Stimulated activated effector memory CD8-positive, alpha-beta T cell treated with anti-CD3 and anti-CD28 coated beads, Interleukin-12 subunit alpha, Interleukin-12 subunit beta, amount 100 ng/mL, for 72 hours (primary cell): ENCODE measurements at regions not wholly inside any gene's neighbourhood (a gene's known extent, or its start where the extent isn't known, plus 50 kb on each side); places are given as distances from the start of the nearest gene placed in this dataset.
"Not testable (repeated sequence)": the region's sequence is repeated elsewhere in the genome, so short reads cannot be mapped to it uniquely, and the experiment has no call there.

Experiments
- ATAC-seq: fragments of 150-1000 bp; cut with Tn5 transposase; 2 replicates; pipeline ENCODE4 v1.10.0; 2021
- DNase-seq, 2 donors: peaks; one replicate each; pipeline ENCODE4 v3.0.0; 2021 to 2022; ENCODE audit warnings: low spot score in 2 of 2
- H3K27ac Mint-ChIP-seq: one replicate; pipeline ENCODE4 v1.8.0; 2022; ENCODE audit warnings: mild to moderate bottlenecking, mixed read lengths
- H3K36me3 Mint-ChIP-seq: one replicate; pipeline ENCODE4 v1.8.0; 2022; ENCODE audit warnings: mild to moderate bottlenecking, mixed read lengths
- H3K4me1 Mint-ChIP-seq: one replicate; pipeline ENCODE4 v1.8.0; 2022; ENCODE audit warnings: mixed read lengths
- H3K4me3 Mint-ChIP-seq: one replicate; pipeline ENCODE4 v1.8.0; 2022; ENCODE audit warnings: mild to moderate bottlenecking, mixed read lengths
- H3K9me3 Mint-ChIP-seq: one replicate; pipeline ENCODE4 v1.8.0; 2022; ENCODE audit warnings: mixed read lengths

DNA sequence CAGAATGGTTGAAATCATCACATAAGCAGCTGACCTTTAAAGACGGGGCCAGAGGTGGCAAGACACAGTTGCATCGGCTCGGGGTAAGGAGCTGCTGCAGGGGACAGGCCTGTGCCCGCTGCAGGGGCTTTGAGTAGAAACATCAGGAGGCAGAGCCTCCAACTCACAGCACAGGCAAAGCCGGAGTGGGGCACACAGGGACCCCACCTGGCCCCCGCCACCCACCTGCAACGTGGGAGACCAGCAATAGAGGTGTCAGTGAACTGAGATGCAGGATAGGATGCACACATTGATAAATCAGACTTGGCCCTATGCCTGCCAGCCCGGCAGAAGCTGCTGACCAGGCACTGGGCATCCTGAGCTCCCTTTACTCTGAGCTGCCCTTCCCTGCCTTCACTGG lies 257.2 kb downstream of the NPHP4 start:
- no peak for ATAC-seq
- Mint-ChIP-seq H3K27ac (no peak overlapping the region), H3K4me1 (peaks cover 6% of the 10 kb centered on the region)

DNA sequence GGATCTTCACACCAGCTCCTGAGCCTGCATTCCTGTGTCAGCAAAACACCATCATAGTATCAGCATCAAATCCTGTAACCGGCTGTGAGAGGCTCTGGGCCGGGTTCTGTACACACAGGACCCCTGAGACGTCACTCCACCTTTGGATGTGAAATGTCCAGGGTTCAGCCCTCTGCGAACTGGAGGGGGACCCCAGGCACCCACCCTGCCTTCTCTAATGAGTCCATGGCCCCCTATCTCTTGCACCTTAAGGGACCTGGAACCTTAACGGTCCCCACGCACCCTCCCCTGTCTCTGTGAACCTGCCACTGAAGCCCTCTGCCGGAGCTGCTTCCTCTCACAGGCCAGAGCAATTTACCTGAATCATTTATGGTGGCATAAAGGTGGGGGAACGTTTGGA lies 257.8 kb downstream of the NPHP4 start:
- DNase-seq (no peak), ATAC-seq (no peak)
- H3K4me1 Mint-ChIP-seq, result peaks cover under 1% of the 10 kb centered on the region
- no peak overlapping the region for H3K27ac Mint-ChIP-seq
- no peak overlapping the region for H3K4me3 Mint-ChIP-seq
- peaks cover 3% of the 10 kb centered on the region for H3K9me3 Mint-ChIP-seq
- H3K36me3 Mint-ChIP-seq, result no peaks in the 10 kb centered on the region

More for the DNA sequence above, 257.2 kb downstream of the NPHP4 start:
- H3K9me3 Mint-ChIP-seq, result peaks cover 3% of the 10 kb centered on the region
- no peak for DNase-seq
- H3K4me3 Mint-ChIP-seq, result no peak overlapping the region
- no peaks in the 10 kb centered on the region for H3K36me3 Mint-ChIP-seq

DNA sequence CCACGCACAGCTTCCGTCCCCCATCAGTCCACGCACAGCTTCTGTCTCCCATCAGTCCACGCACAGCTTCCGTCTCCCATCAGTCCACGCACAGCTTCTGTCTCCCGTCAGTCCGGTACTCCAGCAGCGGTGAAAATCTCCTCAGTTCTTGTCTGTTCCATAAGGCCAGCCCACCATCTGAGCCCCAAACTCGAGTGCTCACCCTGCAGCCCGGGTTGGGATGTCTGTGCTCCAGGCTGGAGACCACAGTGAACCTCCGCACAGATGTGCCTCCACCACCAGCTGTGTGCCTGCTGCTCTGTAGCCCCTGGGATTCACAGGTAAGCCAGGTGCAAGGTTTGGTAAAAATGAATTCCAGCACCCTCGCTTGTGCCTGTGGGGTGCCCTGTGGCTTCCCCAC lies 258.6 kb downstream of the NPHP4 start:
- Mint-ChIP-seq H3K4me1 (no peaks in the 10 kb centered on the region), H3K27ac (no peak overlapping the region), H3K4me3 (no peak overlapping the region), H3K9me3 (peaks cover 3% of the 10 kb centered on the region), H3K36me3 (no peaks in the 10 kb centered on the region)
- no peak for ATAC-seq
- DNase-seq, result no peak

DNA sequence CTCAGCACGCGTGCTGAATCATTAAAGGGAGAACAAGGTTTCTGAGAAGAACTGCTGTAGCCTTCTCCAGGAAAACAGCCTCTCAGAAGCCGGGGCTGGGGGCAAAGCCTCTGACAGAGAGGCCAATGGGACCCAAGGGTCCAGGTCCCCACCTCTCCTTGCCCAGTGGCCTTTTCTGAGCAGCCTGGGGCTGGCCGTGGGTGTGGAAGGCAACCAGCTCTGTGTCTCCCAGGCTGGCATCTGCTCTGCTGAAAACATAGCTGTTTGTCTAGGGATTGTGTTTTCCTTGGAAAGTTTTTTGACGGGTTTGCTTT lies 261.2 kb downstream of the NPHP4 start:
- DNase-seq, result no peak
- Mint-ChIP-seq H3K4me3 (no peak overlapping the region), H3K9me3 (no peaks in the 10 kb centered on the region), H3K27ac (no peak overlapping the region), H3K4me1 (no peaks in the 10 kb centered on the region), H3K36me3 (no peaks in the 10 kb centered on the region)
- ATAC-seq, result no peak

DNA sequence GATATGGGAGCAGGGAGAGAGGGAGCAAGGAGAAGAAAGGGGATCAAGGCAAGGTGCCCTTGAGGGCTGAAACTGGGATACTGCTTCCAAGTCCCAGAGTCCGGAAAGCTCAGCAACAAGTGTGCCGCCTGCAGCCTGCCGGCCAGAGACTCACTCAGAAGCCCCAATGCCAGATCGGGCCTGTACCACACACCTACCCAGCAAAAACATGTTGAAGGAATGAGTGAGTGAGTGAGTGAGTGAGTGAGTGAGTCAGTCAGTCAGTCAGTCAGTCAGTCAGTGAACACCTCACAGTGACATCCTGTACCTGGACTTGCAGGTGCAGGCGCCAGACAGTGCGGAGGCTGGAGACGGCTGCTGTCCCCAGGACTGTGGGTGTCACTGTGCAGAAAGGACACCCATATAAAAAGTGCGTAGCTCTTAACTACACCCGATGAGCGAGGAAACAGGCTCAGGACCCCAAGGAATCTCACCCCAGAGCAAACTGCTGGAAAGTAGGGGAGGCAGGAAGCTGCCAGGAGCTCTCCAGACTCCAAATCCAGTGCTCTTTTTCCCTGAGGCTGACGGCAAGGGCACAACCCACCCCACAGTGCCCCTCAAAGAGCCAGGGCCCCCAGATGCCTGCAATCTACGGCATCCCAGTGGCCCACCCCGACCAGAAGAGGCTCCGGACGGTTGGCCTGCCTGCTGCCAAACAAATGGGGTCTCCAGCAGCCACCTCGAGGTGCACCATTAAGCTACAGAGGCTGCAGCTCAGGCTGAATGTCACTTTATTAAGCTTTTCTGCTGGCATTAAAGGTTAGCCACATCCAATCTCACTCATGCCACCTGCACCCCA lies 261.7 kb downstream of the NPHP4 start:
- ATAC-seq, result no peak
- no peak for DNase-seq
- Mint-ChIP-seq H3K4me1 (no peaks in the 10 kb centered on the region), H3K4me3 (no peak overlapping the region), H3K27ac (no peak overlapping the region), H3K9me3 (no peaks in the 10 kb centered on the region), H3K36me3 (no peaks in the 10 kb centered on the region)

DNA sequence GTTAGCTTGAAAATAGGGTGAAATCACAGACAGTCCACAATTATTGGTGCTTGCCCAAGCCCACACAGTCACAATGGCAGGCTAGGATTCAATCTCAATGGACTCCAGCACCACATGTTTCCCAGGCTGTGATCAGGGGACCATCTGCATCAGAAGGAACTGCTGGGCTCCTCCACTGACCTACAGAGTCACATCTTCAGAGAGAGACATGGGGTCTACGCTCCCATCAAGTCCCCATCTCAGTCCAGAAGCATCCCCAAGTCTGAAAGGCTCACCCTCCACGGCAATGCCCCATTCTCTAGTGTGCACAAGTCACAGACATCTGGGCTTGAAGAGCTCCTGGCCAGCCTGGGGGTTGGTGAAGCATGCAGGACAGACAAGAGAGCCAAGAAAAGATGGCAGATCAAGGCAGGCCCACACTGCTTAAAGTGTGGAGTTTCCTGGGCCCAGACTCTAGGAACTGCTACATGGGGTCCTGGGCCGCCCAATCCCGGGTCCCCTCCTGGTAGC lies 262.5 kb downstream of the NPHP4 start:
- Mint-ChIP-seq H3K9me3 (no peaks in the 10 kb centered on the region), H3K36me3 (no peaks in the 10 kb centered on the region), H3K4me3 (no peak overlapping the region), H3K27ac (no peak overlapping the region), H3K4me1 (no peaks in the 10 kb centered on the region)
- DNase-seq, result no peak
- ATAC-seq, result no peak

DNA sequence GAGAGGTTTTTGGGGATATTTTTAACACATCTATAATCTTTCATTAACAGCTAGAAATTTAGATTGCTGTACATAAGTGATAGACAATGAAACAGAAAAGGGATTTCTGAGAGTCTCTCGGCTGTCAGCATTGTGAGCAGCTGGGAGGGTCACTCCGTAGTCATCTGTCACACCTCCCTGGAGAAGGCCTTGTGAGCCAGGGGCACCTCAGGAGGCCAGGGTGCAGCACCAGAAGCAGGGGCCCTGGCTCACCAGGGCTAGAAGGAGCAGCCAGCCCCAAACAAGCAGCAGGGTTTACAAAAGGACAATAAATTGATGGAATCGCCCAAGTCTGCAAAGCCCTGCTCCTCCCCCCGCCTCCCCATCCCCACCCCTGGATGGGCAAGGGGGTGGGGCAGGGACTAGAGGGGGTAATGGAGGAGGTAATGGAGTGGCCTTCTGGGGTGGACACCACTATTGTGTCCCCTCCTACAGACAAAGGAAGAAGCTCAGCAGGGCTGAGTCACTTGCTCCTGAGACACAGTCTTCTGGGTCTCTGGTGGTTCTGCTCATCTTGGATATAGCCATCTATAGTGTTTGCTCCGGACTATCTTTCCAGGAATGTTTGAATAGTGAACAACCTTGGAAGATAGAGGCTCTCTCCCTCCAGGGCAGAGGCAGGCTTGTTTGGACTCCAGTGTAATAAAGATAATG lies 263.4 kb downstream of the NPHP4 start:
- Mint-ChIP-seq H3K4me1 (no peaks in the 10 kb centered on the region), H3K27ac (no peak overlapping the region), H3K9me3 (no peaks in the 10 kb centered on the region), H3K36me3 (no peaks in the 10 kb centered on the region), H3K4me3 (no peak overlapping the region)
- ATAC-seq (no peak), DNase-seq (no peak)

DNA sequence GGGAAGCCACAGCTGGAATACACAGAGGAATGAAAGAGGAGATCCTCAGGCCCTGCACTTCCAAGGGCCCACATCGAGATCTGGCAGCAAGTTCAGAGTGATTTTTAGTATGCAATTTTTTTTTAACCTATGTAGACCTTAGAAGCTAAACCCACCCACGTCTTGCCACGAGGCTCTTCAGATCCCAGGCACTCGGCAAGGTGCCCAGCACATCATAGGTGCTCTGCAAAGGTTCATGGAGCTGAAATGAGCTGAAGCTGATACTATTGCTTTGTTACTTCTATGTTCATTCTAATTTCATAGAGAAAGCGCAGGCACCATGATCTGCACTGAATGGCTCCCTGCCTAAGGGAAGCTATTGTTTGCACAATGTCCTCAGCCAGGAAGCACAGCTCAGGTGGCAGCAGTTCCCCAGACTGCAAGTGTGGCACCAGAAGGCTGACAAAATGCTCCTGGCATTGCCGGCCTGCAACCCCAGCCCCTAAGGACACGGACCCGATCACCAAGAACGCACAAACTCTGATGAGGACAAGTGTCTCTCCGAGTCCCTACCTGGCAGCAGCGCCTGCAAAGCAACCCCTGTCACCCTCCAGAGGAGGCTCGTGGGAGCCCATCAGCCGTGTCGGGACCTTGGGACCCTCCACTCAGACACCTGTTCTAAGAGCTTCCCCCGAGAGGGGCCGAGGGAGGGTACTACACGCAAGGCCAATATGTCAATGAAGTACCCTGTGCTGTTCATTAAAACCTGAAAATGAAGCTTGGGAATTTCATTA lies 264.2 kb downstream of the NPHP4 start:
- no peak for DNase-seq
- H3K4me1 Mint-ChIP-seq, result no peaks in the 10 kb centered on the region
- no peaks in the 10 kb centered on the region for H3K36me3 Mint-ChIP-seq
- no peaks in the 10 kb centered on the region for H3K9me3 Mint-ChIP-seq
- no peak overlapping the region for H3K27ac Mint-ChIP-seq
- ATAC-seq, result no peak
- H3K4me3 Mint-ChIP-seq, result no peak overlapping the region

DNA sequence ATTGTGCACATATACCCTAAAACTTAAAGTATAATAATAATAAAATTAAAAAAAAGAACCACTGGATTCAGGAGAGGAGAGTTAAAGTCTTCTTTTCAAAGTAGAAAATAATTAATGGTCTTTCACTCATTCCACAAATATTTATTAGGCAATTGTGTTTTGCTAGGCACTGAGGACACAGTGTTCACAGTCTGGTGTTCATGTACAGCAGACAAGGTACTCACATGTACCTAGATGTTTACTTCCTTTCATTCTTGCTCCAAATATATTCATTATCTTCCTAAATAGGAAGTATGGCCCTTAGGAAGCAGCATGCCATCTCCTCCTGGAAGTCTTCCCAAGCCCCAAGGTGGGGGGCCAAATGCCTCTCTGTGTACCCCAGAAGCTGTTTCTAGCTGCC lies 265.0 kb downstream of the NPHP4 start:
- H3K4me1 Mint-ChIP-seq, result no peaks in the 10 kb centered on the region
- H3K9me3 Mint-ChIP-seq, result no peaks in the 10 kb centered on the region
- H3K4me3 Mint-ChIP-seq, result no peak overlapping the region
- no peak for DNase-seq
- H3K27ac Mint-ChIP-seq, result no peak overlapping the region
- no peak for ATAC-seq
- H3K36me3 Mint-ChIP-seq, result no peaks in the 10 kb centered on the region

DNA sequence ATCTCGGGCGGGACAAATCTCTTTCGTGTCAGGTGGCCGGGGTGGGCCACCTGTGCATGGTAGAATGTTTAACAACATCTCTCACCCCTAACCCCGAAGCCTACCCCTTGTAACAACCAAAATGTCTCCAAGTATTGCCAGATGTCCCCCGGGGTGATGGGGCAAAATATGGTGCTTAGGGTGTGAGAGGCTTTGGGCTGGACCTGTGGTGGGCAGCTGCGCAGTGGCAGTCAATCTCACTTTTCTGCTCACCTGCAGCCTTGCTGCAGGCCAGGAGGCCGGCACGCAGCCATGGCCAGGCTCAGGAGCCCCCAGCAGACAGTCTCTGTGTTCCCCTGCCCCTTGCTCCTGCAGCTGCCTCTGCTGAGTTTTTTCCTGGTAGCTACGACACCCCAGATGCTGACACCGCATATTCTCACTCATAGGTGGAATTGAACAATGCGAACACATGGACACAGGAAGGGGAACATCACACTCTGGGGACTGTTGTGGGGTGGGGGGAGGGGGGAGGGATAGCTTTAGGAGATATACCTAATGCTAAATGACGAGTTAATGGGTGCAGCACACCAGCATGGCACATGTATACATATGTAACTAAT lies 265.5 kb downstream of the NPHP4 start:
- not testable (repeated sequence) for H3K4me1 Mint-ChIP-seq, ATAC-seq, H3K9me3 Mint-ChIP-seq, H3K36me3 Mint-ChIP-seq, H3K4me3 Mint-ChIP-seq, H3K27ac Mint-ChIP-seq, DNase-seq

DNA sequence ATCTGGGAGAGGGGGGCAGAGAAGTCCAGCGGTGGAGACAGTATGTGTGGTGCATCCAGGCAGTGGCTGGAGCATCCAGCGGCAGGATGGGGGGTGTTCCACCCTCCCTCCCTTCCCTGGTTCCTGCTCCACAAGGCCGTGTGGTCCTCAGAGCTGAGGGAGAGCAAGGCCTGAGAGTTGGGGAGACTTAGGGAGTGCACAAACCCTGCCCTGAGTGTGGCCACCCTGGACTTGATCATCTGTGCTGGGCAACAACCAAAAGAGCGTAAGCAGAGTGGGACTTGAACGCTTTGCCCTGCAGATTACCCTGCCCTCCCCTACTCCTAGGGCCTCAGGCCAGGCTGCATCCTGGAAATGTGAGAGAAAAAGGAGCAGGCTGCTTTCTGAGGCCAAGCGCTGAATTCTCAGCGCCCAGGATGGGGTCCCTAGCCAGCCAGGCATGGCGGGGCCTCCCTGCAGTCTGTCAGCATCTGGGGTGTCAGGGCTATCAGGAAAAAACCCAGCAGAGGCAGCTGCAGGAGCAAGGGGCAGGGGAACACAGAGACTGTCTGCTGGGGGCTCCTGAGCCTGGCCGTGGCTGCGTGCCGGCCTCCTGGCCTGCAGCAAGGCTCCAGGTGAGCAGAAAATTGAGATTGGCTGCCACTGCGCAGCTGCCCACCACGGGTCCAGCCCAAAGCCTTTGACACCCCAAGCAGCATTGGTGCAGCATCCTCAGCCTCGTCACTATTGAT lies 266.2 kb downstream of the NPHP4 start:
- H3K36me3 Mint-ChIP-seq, result no peaks in the 10 kb centered on the region
- ATAC-seq (no peak), DNase-seq (no peak)
- H3K4me3 Mint-ChIP-seq, result no peak overlapping the region
- H3K4me1 Mint-ChIP-seq, result no peaks in the 10 kb centered on the region
- no peaks in the 10 kb centered on the region for H3K9me3 Mint-ChIP-seq
- no peak overlapping the region for H3K27ac Mint-ChIP-seq

DNA sequence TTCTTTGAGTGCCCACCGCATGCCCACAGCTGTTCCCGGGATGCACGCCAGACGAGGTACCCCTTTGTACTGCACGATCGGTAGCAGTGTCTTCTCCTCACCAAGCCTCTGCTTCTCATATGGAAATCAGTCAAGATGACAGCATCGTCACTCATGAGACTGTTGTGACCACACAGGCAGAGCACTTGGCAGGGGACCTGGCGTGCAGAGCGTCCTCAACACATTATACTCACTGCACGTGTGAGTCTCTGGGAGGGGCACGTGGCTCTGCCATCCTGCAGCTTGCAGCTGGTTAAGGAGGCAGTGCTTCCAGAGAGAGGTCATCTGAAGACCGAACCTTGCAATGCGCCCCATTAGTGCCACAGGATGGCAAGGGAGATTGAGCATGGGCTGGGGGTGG lies 266.8 kb downstream of the NPHP4 start:
- no peak overlapping the region for H3K4me3 Mint-ChIP-seq
- peak; percentile 22 for ATAC-seq
- H3K36me3 Mint-ChIP-seq, result no peaks in the 10 kb centered on the region
- H3K27ac Mint-ChIP-seq, result no peak overlapping the region
- no peak for DNase-seq
- no peaks in the 10 kb centered on the region for H3K9me3 Mint-ChIP-seq
- no peaks in the 10 kb centered on the region for H3K4me1 Mint-ChIP-seq

DNA sequence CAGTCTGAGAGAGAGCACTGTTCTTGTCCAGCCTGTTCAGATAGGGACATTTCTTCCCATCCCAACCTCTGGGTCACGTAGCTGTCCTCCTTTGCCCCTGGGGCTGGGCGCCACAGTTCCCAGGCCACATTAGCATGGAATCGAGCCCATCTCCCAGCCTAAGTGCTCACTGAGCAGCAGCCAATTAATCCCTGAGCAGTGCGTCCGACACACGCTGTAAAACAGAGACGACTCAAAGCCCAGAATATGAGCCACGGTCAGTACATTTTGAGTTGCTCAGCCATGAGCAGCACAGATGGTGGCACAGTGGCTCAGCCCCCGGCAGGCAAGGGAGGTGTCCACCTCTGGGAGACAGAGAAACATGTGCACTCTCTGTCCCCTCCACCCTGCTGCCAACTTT lies 267.4 kb downstream of the NPHP4 start:
- H3K9me3 Mint-ChIP-seq, result no peaks in the 10 kb centered on the region
- H3K4me3 Mint-ChIP-seq, result no peak overlapping the region
- H3K27ac Mint-ChIP-seq, result no peak overlapping the region
- DNase-seq, result no peak
- no peaks in the 10 kb centered on the region for H3K4me1 Mint-ChIP-seq
- no peak for ATAC-seq
- no peaks in the 10 kb centered on the region for H3K36me3 Mint-ChIP-seq

DNA sequence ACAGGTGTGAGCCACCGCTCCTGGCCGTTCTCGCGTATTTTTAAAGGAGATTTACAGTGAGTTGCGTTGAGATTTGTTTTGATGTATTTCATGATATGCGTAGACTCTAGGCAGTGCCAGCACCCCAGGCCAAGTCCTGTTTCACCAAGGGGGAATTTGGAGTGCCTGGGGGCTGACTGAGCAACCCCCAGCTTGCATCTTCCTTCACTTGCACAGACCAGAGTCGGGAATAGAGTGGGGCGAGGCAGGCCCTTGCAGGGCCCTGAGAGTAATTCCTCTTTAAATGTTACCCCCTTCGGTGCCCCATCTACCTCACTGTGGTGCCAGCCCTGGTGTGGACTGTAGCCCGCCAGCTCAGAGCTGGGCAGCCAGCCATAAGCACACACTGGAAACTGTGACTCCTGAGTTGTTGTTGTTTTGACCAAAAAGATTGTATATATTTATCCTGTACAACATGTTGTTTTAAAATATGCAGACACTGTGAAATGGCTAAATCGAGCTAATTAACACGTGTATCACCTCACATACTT lies 269.5 kb downstream of the NPHP4 start:
- DNase-seq (no peak), ATAC-seq (no peak)
- no peak overlapping the region for H3K4me3 Mint-ChIP-seq
- H3K27ac Mint-ChIP-seq, result no peak overlapping the region
- no peaks in the 10 kb centered on the region for H3K4me1 Mint-ChIP-seq
- H3K9me3 Mint-ChIP-seq, result no peaks in the 10 kb centered on the region
- H3K36me3 Mint-ChIP-seq, result no peaks in the 10 kb centered on the region
